PC-9 (cell line): ENCODE measurements at regions not wholly inside any gene's neighbourhood (a gene's known extent, or its start where the extent isn't known, plus 50 kb on each side); places are given as distances from the start of the nearest gene placed in this dataset.

ENCODE experiments used
- BruUV-seq: library from RNA; stranded (reverse); fragments of 400-500 nt; replicated peaks from 2 replicates; lab custom pipeline; 2021; lab: Mats Ljungman, UMichigan
- CTCF ChIA-PET: fragments of 300-600 bp; sonication (Branson Sonifier 250); formaldehyde crosslinking; loops from one replicate; lab custom pipeline; 2022; ENCODE audit warnings: antibody characterized with exemption; lab: Charles Lee
- POLR2A ChIA-PET: fragments of 300-600 bp; sonication (Branson Sonifier 250); formaldehyde crosslinking; loops from one replicate; lab custom pipeline; 2022; ENCODE audit warnings: antibody characterized with exemption; ENCODE audit not compliant: unreplicated experiment; lab: Charles Lee
- DNase-seq, 2 experiments: peaks; one replicate each; pipeline versions ENCODE4 v3.0.0 to v3.0.0-alpha.2; 2015 to 2022; ENCODE audit warnings: mixed read lengths in 1 of 2
- H2AFZ ChIP-seq: fragments of 200-600 bp; sonication (generic); 2 replicates; pipeline ENCODE4 v1.8.1; 2017; ENCODE audit warnings: antibody characterized with exemption
- H3F3A ChIP-seq: fragments of 200-600 bp; sonication (generic); 2 replicates; pipeline ENCODE4 v1.8.1; 2017; ENCODE audit warnings: antibody characterized with exemption, mild to moderate bottlenecking, low read depth; ENCODE audit not compliant: insufficient read depth
- H3K27ac ChIP-seq: fragments of 200-600 bp; sonication (generic); 2 replicates; pipeline ENCODE4 v1.6.1; 2016; ENCODE audit warnings: mixed run types
- H3K27me3 ChIP-seq: fragments of 200-600 bp; sonication (generic); 2 replicates; pipeline ENCODE4 v1.6.1; 2016; ENCODE audit warnings: low read depth, mixed run types; ENCODE audit not compliant: insufficient read depth
- H3K36me3 ChIP-seq: fragments of 200-600 bp; sonication (generic); 2 replicates; pipeline ENCODE4 v1.6.1; 2016; ENCODE audit warnings: low read depth, mixed run types
- H3K4me1 ChIP-seq: fragments of 200-600 bp; sonication (generic); replicated peaks from 2 replicates; pipeline ENCODE4 v1.6.1; 2016; ENCODE audit warnings: mixed run types; ENCODE audit not compliant: insufficient read depth
- H3K4me2 ChIP-seq: fragments of 200-600 bp; sonication (generic); 2 replicates; pipeline ENCODE4 v1.6.1; 2017; ENCODE audit warnings: mixed run types
- H3K4me3 ChIP-seq: fragments of 200-600 bp; sonication (generic); 2 replicates; pipeline ENCODE4 v1.6.1; 2016; ENCODE audit warnings: mixed run types
- H3K79me2 ChIP-seq: fragments of 200-600 bp; sonication (generic); 2 replicates; pipeline ENCODE4 v1.6.1; 2017; ENCODE audit warnings: low read depth, mixed run types
- H3K9me2 ChIP-seq: fragments of 200-600 bp; sonication (generic); 2 replicates; pipeline ENCODE4 v1.8.1; 2017; ENCODE audit warnings: mild to moderate bottlenecking; ENCODE audit not compliant: insufficient read depth
- H3K9me3 ChIP-seq: fragments of 200-600 bp; sonication (generic); 2 replicates; pipeline ENCODE4 v1.8.1; 2016; ENCODE audit warnings: low read depth; ENCODE audit not compliant: insufficient read depth
- H4K20me1 ChIP-seq: fragments of 200-600 bp; sonication (generic); 2 replicates; pipeline ENCODE4 v1.8.1; 2017; ENCODE audit not compliant: insufficient read depth
- CTCF ChIP-seq: fragments of 200-600 bp; sonication (generic); conservative IDR thresholded peaks from 2 replicates; pipeline ENCODE4 v1.6.1; 2017; ENCODE audit warnings: mixed run types, antibody characterized with exemption, mild to moderate bottlenecking, moderate library complexity
- EZH2 ChIP-seq: fragments of 200-600 bp; sonication (generic); IDR thresholded peaks from 2 replicates; pipeline ENCODE4 v1.8.0; 2017; ENCODE audit warnings: antibody characterized with exemption, low read depth
- intact Hi-C: fragments of 100-400 bp; cut with micrococcal nuclease; formaldehyde crosslinking; loops from one replicate; pipeline ENCODE4 v1.10.0; 2022; ENCODE audit not compliant: unreplicated experiment

GRCh38 chr15:39330061-39330460 lies 250.8 kb upstream of the THBS1 start:
- H3F3A ChIP-seq = no peaks in the 10 kb centered on the region
- no peaks in the 10 kb centered on the region for H3K36me3 ChIP-seq
- ChIA-PET POLR2A (no interaction called here), CTCF (no interaction called here)
- no TSS peak for BruUV-seq
- no peaks in the 10 kb centered on the region for H3K4me1 ChIP-seq
- intact Hi-C loops = no loop called here
- TF ChIP-seq CTCF (no peak), EZH2 (no peak)
- no peaks in the 10 kb centered on the region for H3K79me2 ChIP-seq
- H3K9me3 ChIP-seq = no peaks in the 10 kb centered on the region
- no peaks in the 10 kb centered on the region for H4K20me1 ChIP-seq
- DNase-seq = no peak
- no peak overlapping the region for H3K27ac ChIP-seq
- H3K4me3 ChIP-seq = no peak overlapping the region
- H3K4me2 ChIP-seq = no peak overlapping the region
- H3K27me3 ChIP-seq = no peaks in the 10 kb centered on the region
- no peak overlapping the region for H2AFZ ChIP-seq
- no peaks in the 10 kb centered on the region for H3K9me2 ChIP-seq

- H4K20me1 ChIP-seq = no peaks in the 10 kb centered on the region
- no peaks in the 10 kb centered on the region for H3K9me2 ChIP-seq
- POLR2A ChIA-PET = no interaction called here
- no peaks in the 10 kb centered on the region for H3K27me3 ChIP-seq
- H3K4me3 ChIP-seq = no peak overlapping the region
- no peaks in the 10 kb centered on the region for H3K36me3 ChIP-seq
- DNase-seq = no peak
- no peaks in the 10 kb centered on the region for H3F3A ChIP-seq
- H3K27ac ChIP-seq = no peak overlapping the region
- intact Hi-C loops = no loop called here
- no TSS peak for BruUV-seq
- no peaks in the 10 kb centered on the region for H3K4me1 ChIP-seq
- H3K9me3 ChIP-seq = no peaks in the 10 kb centered on the region
- no peak overlapping the region for H2AFZ ChIP-seq
- CTCF ChIA-PET = no interaction called here
- no peak overlapping the region for H3K4me2 ChIP-seq
- TF ChIP-seq EZH2 (no peak), CTCF (no peak)
- no peaks in the 10 kb centered on the region for H3K79me2 ChIP-seq
Observed at GRCh38 chr15:39331584-39331983, 249.3 kb upstream of the THBS1 start.

- TF ChIP-seq CTCF (no peak), EZH2 (no peak)
- Histone ChIP-seq H3K4me3 (no peak overlapping the region), H3K27me3 (no peaks in the 10 kb centered on the region), H3K9me2 (no peaks in the 10 kb centered on the region), H3K27ac (no peak overlapping the region), H3K79me2 (no peaks in the 10 kb centered on the region), H3K36me3 (no peaks in the 10 kb centered on the region), H3K4me1 (no peaks in the 10 kb centered on the region), H3F3A (no peaks in the 10 kb centered on the region), H3K4me2 (no peak overlapping the region), H3K9me3 (no peaks in the 10 kb centered on the region), H4K20me1 (no peaks in the 10 kb centered on the region), H2AFZ (no peak overlapping the region)
- no peak for DNase-seq
- intact Hi-C loops = no loop called here
- no TSS peak for BruUV-seq
- ChIA-PET POLR2A (interaction anchor here (0.7 kb wide), 1 partner anchor 23 kb away, joined by 3 read pairs; no protein-coding TSS in a partner anchor), CTCF (no interaction called here)
Observed at GRCh38 chr15:39332846-39333245, 248.0 kb upstream of the THBS1 start.
